ENCODE measurements at regions not wholly inside any gene's neighbourhood (a gene's known extent, or its start where the extent isn't known, plus 50 kb on each side); places are given as distances from the start of the nearest gene placed in this dataset.

GRCh38 chr6:21431526-21431925, 162.0 kb upstream of the SOX4 start:
- DNase-seq = no peak

GRCh38 chr6:21436625-21437024, 156.9 kb upstream of the SOX4 start:
- DNase-seq = no peak

GRCh38 chr6:21437581-21437980, 156.0 kb upstream of the SOX4 start:
- no peak for DNase-seq

GRCh38 chr6:21438237-21438985, 155.1 kb upstream of the SOX4 start:
- DNase-seq = peak; percentile 1

GRCh38 chr6:21438986-21439352, 154.6 kb upstream of the SOX4 start:
- DNase-seq = peak; percentile 3

- no peak for DNase-seq
Measured at GRCh38 chr6:21441386-21441785, 152.2 kb upstream of the SOX4 start.

GRCh38 chr6:21442874-21443273, 150.7 kb upstream of the SOX4 start:
- no peak for DNase-seq

GRCh38 chr6:21444711-21445260, 148.8 kb upstream of the SOX4 start:
- no peak for DNase-seq

GRCh38 chr6:21447987-21448386, 145.6 kb upstream of the SOX4 start:
- DNase-seq = no peak

GRCh38 chr6:21448485-21449109, 145.0 kb upstream of the SOX4 start:
- DNase-seq = no peak

GRCh38 chr6:21450149-21450548, 143.4 kb upstream of the SOX4 start:
- DNase-seq = no peak

- DNase-seq = no peak
Measured at GRCh38 chr6:21450628-21451027, 142.9 kb upstream of the SOX4 start.

- no peak for DNase-seq
Measured at GRCh38 chr6:21451546-21452013, 142.0 kb upstream of the SOX4 start.

- DNase-seq = no peak
Measured at GRCh38 chr6:21454262-21454661, 139.3 kb upstream of the SOX4 start.

GRCh38 chr6:21455071-21455470, 138.5 kb upstream of the SOX4 start:
- no peak for DNase-seq

- DNase-seq = no peak
Measured at GRCh38 chr6:21457647-21458046, 135.9 kb upstream of the SOX4 start.

GRCh38 chr6:21459641-21460040, 133.9 kb upstream of the SOX4 start:
- DNase-seq = no peak

GRCh38 chr6:21461844-21462518, 131.6 kb upstream of the SOX4 start:
- DNase-seq = no peak

GRCh38 chr6:21462519-21462852, 131.1 kb upstream of the SOX4 start:
- no peak for DNase-seq

GRCh38 chr6:21467091-21467490, 126.5 kb upstream of the SOX4 start:
- no peak for DNase-seq

GRCh38 chr6:21468461-21468860, 125.1 kb upstream of the SOX4 start:
- no peak for DNase-seq

GRCh38 chr6:21469213-21469612, 124.3 kb upstream of the SOX4 start:
- DNase-seq = no peak

GRCh38 chr6:21476112-21476511, 117.4 kb upstream of the SOX4 start:
- DNase-seq = no peak

GRCh38 chr6:21478411-21478810, 115.1 kb upstream of the SOX4 start:
- no peak for DNase-seq

Data from CD4-positive, alpha-beta T cell treated with Interleukin-10 for 1 hour (primary cell).